ENCODE measurements at regions not wholly inside any gene's neighbourhood (a gene's known extent, or its start where the extent isn't known, plus 50 kb on each side); places are given as distances from the start of the nearest gene placed in this dataset.

- no peak overlapping the region for H3K4me3 ChIP-seq (ENCODE audit: low read depth, low read length, poor library complexity, severe bottlenecking)
- H3K36me3 ChIP-seq (ENCODE audit: insufficient read depth, low read length): no peaks in the 10 kb centered on the region
- TF ChIP-seq CTCF (IDR thresholded peaks at IDR 0.05; ENCODE audit: low read length) (no peak), EZH2 (IDR thresholded peaks at IDR 0.05; ENCODE audit: borderline replicate concordance, low read length) (no peak)
- no peaks in the 10 kb centered on the region for H3F3A ChIP-seq (ENCODE audit: insufficient read depth, low read length)
- H3K27me3 ChIP-seq (ENCODE audit: insufficient read depth, low read length): no peaks in the 10 kb centered on the region
- H3K4me2 ChIP-seq (ENCODE audit: low read length): no peak overlapping the region
- H4K20me1 ChIP-seq (ENCODE audit: insufficient read depth, low read length): no peaks in the 10 kb centered on the region
- H3K9me3 ChIP-seq (ENCODE audit: low read length): no peaks in the 10 kb centered on the region
- H2AFZ ChIP-seq (ENCODE audit: low read length): no peak overlapping the region
- no peak overlapping the region for H3K27ac ChIP-seq (ENCODE audit: low read depth, low read length, poor library complexity, severe bottlenecking)
- H3K9ac ChIP-seq (ENCODE audit: low read length): no peak overlapping the region
- no peaks in the 10 kb centered on the region for H3K79me2 ChIP-seq (ENCODE audit: insufficient read depth, low read length)
- H3K4me1 ChIP-seq (ENCODE audit: insufficient read depth, low read length, severe bottlenecking): no peaks in the 10 kb centered on the region
- no peaks in the 10 kb centered on the region for H3K9me2 ChIP-seq (ENCODE audit: low read depth, low read length)
These were observed 278.2 kb downstream of the CALCRL start for GRCh38 chr2:187169864-187170263.

DNA sequence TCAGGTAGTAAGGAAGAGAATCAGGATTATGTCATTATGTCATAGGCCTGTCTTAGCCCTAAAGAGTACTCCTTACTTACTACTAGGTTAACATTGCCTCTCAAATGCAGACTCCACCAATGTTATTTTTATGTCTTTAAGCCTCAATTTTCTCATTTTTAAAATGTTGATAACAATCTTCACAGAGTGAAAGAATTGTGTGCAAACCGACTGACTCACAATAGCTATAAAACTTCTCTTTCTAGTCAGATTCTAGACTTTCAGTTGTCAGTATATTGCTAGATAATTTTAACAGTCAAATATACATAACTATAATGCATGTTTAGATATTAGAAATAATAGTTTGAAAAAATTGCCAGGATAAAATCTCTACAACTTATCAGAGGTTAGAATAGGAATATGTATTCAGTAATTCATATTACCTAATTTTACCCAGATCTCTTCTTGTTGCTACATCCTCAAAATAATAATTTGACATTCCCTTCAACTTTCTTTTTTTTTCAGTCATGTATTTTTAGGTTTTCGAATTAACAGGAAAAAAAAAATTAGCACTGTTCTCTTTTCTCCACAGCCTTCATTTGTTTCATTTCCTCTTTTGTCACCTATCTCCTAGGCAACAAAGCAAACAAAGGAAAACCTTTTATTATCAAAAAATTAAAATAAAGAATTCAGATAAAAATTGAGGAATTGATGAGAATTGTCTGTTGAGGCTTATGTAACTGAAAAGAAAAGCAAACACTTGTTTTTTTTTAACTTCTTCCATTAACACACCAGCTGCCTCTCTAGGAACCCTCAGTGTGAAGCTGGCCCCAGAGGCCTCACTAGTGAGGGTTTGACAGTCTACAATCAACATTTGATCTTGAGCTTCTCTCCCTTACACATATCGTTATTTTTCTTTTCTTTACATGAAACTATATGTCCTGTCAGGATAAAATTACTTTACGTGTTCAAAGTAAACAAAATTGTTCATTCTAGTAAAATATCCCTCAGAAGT, 279.0 kb downstream of the CALCRL start:
- Histone ChIP-seq H3K79me2 (ENCODE audit: insufficient read depth, low read length) (no peaks in the 10 kb centered on the region), H3K4me3 (ENCODE audit: low read depth, low read length, poor library complexity, severe bottlenecking) (no peak overlapping the region), H2AFZ (ENCODE audit: low read length) (no peak overlapping the region), H3K9me2 (ENCODE audit: low read depth, low read length) (no peaks in the 10 kb centered on the region), H3K4me1 (ENCODE audit: insufficient read depth, low read length, severe bottlenecking) (no peaks in the 10 kb centered on the region), H3K4me2 (ENCODE audit: low read length) (no peak overlapping the region), H3K36me3 (ENCODE audit: insufficient read depth, low read length) (no peaks in the 10 kb centered on the region), H3K27ac (ENCODE audit: low read depth, low read length, poor library complexity, severe bottlenecking) (no peak overlapping the region), H3K9me3 (ENCODE audit: low read length) (no peaks in the 10 kb centered on the region), H3K27me3 (ENCODE audit: insufficient read depth, low read length) (no peaks in the 10 kb centered on the region), H3K9ac (ENCODE audit: low read length) (no peak overlapping the region), H3F3A (ENCODE audit: insufficient read depth, low read length) (no peaks in the 10 kb centered on the region), H4K20me1 (ENCODE audit: insufficient read depth, low read length) (no peaks in the 10 kb centered on the region)
- no peak for TF ChIP-seq CTCF (IDR thresholded peaks at IDR 0.05; ENCODE audit: low read length)
- TF ChIP-seq EZH2 (IDR thresholded peaks at IDR 0.05; ENCODE audit: borderline replicate concordance, low read length): no peak

DNA sequence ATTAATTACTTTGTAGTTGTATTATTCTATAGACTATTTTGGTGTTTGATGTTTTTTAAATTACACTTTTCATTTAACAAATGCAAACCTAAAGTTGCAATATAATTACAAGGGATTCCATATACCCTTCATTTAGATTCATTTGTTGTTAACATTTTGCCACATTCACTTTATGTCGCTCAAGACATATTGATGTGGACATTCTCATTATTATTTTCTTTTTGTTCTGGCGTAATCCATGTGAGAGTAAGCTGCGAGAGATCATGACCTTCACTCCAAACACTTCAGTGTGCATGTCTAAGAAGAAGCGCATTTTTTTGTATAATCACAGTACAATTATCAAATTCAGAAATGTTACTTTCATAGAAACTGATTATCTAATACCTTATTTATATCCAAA, 280.6 kb downstream of the CALCRL start:
- H3F3A ChIP-seq (ENCODE audit: insufficient read depth, low read length): no peaks in the 10 kb centered on the region
- no peaks in the 10 kb centered on the region for H3K4me1 ChIP-seq (ENCODE audit: insufficient read depth, low read length, severe bottlenecking)
- no peaks in the 10 kb centered on the region for H3K36me3 ChIP-seq (ENCODE audit: insufficient read depth, low read length)
- no peaks in the 10 kb centered on the region for H3K79me2 ChIP-seq (ENCODE audit: insufficient read depth, low read length)
- H3K27me3 ChIP-seq (ENCODE audit: insufficient read depth, low read length): no peaks in the 10 kb centered on the region
- H3K9me2 ChIP-seq (ENCODE audit: low read depth, low read length): no peaks in the 10 kb centered on the region
- H2AFZ ChIP-seq (ENCODE audit: low read length): no peak overlapping the region
- H4K20me1 ChIP-seq (ENCODE audit: insufficient read depth, low read length): no peaks in the 10 kb centered on the region
- no peaks in the 10 kb centered on the region for H3K9me3 ChIP-seq (ENCODE audit: low read length)
- H3K9ac ChIP-seq (ENCODE audit: low read length): no peak overlapping the region
- H3K4me3 ChIP-seq (ENCODE audit: low read depth, low read length, poor library complexity, severe bottlenecking): no peak overlapping the region
- no peak overlapping the region for H3K27ac ChIP-seq (ENCODE audit: low read depth, low read length, poor library complexity, severe bottlenecking)
- TF ChIP-seq CTCF (IDR thresholded peaks at IDR 0.05; ENCODE audit: low read length): no peak
- no peak for TF ChIP-seq EZH2 (IDR thresholded peaks at IDR 0.05; ENCODE audit: borderline replicate concordance, low read length)
- no peak overlapping the region for H3K4me2 ChIP-seq (ENCODE audit: low read length)
